ENCODE measurements at regions not wholly inside any gene's neighbourhood (a gene's known extent, or its start where the extent isn't known, plus 50 kb on each side); places are given as distances from the start of the nearest gene placed in this dataset.

DNA sequence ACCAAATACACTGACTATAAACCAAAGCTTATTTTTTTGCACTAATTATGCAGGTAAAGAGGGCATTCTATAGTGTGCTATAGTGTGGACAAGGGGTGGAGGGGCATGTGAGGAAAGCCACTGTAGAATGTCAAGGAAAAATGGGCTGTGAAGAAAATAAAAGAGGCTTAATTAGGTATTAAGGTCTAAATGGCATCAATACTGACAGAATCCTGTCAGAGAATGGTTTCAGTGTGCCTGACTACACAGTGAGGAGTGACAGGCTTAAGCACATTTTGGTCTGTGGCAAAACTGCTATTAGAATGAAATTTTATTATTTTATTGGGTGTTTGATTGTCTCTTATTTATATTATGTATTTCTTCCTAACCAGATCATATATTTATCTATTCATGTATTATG lies 787.6 kb upstream of the CELF4 start:
- TF ChIP-seq RAD21 (IDR thresholded peaks at IDR 0.05), result no peak
- no peak for TF ChIP-seq GABPA (IDR thresholded peaks at IDR 0.05 in 1 of 2, conservative IDR thresholded peaks at IDR 0.05 in 1 of 2)
- TF ChIP-seq CTCF (IDR thresholded peaks at IDR 0.05; ENCODE audit: low read depth, low read length, missing input control), result no peak
- TF ChIP-seq MAX (IDR thresholded peaks at IDR 0.05), result no peak
- no peak for TF ChIP-seq TAF1 (conservative IDR thresholded peaks at IDR 0.05)
- no peak for TF ChIP-seq JUND (IDR thresholded peaks at IDR 0.05)
- TF ChIP-seq SP1 (IDR thresholded peaks at IDR 0.05), result no peak
- TF ChIP-seq YY1 (IDR thresholded peaks at IDR 0.05), result no peak
- TF ChIP-seq NR2F2 (IDR thresholded peaks at IDR 0.05), result no peak

Measured in liver (tissue), 3 donors.